GM19438 (cell line): ENCODE measurements at regions not wholly inside any gene's neighbourhood (a gene's known extent, or its start where the extent isn't known, plus 50 kb on each side); places are given as distances from the start of the nearest gene placed in this dataset.
"Not testable (repeated sequence)": the region's sequence is repeated elsewhere in the genome, so short reads cannot be mapped to it uniquely, and the experiment has no call there.

Experiments
- ATAC-seq: cut with Tn5 transposase; IDR thresholded peaks from one replicate; pipeline ENCODE4 v1.9.1; 2021; ENCODE audit warnings: low read depth; ENCODE audit not compliant: unreplicated experiment

DNA sequence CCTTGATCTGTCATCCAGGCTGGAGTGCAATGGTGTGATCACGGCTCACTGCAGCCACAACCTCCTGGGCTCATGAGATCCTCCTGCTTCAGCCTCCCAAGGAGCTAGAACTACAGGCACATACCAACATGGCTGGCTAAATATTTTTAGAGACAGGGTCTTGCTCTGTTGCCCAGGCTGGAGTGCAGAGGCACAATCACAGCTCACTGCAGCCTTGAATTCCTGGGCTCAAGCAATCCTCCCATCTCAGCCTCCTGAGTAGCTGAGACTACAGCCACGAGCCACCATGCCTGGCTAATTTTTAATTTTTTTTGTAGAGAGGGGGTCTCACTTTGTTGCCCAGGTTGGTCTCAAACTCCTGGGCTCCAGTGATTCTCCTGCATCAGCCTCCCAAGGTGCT is 106.3 kb upstream of the ZNF536 start:
- ATAC-seq, result not testable (repeated sequence)

DNA sequence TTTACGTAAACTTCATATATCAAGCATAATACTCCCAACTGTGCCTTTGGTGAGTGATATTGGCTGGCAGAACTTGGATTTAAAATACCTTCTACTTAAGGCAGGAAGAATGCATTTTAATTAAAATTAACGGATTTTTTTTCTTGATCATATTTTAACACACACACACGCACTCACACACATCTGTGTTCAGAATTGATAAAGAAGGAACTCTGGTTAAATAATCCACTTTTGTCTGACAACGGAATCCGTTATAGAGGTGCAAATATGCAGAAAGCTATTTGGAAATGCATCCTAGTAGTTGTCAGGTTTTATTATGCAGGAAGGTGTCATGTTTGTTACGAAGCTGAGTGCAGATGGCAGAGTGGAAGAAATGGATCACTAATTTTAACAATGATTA is 105.5 kb upstream of the ZNF536 start:
- no peak for ATAC-seq

DNA sequence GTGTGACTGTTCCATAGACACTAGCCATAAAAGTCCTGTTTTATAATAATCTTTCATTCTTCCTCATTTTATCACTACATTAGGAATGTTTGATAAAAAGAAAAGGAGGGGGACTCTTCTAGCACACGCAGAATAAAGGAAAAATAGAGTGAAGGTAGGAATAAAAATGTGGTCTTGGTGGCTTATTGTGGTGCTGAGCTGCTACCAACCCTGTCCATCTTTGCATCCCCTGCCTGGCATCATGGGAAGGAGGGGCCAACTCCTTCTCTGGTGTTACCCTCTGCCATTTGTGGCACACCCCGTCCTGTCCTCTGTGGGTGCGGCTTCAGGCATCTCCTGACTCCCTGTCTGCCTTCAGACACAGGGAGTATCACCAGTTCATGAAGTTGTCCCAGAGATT is 104.9 kb upstream of the ZNF536 start:
- ATAC-seq, result no peak

DNA sequence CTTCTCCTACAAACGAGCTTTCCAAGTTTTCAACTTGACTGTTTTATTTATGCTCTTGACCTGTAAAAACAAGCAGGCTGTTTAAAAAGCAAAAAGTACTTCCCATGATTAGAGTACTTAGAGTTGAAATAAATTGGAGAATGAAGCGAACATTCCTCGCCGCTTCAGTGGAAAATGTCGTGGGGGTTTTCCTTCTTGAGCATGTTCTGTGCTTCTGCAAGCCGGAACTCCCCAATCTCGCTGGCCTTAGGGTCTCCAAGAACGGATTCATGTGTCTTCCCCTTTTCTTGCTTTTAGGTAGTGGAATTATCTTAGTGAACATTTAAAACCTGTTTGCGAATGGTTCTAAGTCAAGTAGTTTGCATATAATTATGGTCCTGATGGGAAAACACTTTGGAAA is 103.6 kb upstream of the ZNF536 start:
- ATAC-seq, result no peak

DNA sequence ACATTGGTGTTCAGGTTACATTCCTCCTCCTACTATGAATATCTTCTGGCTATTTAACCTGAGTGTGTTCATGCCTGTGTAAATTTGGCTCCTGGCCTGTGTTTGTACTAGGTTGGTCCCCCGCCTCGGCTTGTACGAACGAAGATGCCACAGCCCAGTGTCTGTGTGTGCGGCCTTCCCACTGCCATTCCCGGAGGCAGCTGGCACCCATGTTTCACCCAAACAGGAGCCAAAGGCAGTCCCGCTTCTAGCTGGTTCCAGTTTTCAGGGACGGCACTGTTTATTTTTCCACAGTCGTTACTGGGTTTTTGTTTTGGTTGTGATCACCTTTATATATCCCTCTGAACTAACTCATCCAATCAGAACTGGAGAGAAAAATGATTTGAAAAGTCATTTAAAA is 102.5 kb upstream of the ZNF536 start:
- no peak for ATAC-seq

DNA sequence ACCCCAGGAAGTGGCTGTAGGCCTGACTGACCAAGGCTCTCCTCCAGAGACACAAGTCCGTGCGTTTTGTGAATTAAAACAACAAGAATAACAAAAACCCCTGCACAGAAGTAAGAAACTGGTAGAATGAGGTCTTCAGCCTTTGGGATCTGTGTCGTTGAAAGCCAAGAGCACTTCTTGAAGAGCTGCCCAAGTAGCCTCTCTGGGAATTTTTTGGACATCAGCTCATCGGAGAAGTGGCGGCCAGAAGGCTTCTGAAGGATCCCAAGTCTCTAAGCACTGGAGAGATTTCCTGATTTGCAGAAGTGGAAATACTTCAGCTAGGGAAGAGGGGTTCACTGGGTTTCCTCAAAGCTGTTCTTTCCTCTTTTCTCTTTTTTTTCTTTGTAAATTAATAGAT is 100.4 kb upstream of the ZNF536 start:
- ATAC-seq, result no peak

DNA sequence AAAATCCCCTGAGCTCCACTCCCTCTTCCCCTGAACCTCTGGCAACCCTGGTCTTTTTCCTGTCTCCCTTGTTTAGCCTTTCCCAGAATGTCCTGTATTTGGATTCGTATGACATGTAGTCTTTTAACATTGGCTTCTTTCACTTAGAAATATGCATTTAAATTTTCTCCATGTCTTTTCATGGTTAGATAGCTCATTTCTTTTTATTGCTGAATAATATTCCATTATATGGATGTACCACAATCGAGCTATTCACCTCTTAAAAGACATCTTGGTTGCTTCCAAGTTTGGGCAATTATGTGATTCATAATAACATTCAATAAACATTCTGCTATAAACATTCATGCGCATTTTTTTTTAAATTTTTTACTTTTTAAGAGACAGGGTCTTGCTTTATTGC is 99.6 kb upstream of the ZNF536 start:
- no peak for ATAC-seq

DNA sequence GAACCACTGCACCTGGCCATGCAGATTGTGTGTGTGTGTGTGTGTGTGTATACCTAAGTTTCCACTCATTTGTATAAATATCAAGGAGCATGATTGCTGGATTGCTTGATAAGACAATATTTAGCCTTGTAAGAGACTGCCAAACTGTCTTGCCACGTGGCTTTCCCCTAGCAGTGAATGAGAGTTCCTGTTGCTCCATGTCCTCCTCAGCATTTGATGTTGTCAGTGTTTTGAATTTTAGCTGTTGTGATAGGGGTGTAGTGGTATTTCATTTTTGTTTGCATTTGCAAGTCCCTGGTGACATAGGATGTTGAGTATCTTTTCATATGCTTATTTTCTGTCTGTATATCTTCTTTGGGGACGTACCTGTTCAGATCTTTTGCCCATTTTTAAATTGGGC is 99.0 kb upstream of the ZNF536 start:
- ATAC-seq, result no peak

DNA sequence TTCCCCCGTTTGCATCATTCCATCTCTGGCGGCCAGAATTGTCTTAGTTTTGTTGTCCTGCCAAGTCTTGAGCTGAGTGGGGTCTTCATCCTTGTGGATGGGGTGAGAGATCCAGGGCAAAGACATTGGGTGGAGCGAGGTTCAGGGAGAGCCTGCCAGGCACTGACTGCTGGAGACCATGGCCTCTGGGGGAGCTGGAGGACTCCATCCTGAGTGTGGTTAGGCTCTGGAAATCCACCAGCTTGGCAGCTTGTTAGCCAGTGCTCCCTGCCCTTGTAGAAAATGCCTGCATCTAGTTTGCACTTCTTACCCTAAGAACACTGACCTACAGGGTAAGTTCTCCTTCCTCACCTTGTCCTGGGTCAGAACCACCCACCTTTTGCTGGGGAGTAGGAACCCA is 97.2 kb upstream of the ZNF536 start:
- no peak for ATAC-seq

DNA sequence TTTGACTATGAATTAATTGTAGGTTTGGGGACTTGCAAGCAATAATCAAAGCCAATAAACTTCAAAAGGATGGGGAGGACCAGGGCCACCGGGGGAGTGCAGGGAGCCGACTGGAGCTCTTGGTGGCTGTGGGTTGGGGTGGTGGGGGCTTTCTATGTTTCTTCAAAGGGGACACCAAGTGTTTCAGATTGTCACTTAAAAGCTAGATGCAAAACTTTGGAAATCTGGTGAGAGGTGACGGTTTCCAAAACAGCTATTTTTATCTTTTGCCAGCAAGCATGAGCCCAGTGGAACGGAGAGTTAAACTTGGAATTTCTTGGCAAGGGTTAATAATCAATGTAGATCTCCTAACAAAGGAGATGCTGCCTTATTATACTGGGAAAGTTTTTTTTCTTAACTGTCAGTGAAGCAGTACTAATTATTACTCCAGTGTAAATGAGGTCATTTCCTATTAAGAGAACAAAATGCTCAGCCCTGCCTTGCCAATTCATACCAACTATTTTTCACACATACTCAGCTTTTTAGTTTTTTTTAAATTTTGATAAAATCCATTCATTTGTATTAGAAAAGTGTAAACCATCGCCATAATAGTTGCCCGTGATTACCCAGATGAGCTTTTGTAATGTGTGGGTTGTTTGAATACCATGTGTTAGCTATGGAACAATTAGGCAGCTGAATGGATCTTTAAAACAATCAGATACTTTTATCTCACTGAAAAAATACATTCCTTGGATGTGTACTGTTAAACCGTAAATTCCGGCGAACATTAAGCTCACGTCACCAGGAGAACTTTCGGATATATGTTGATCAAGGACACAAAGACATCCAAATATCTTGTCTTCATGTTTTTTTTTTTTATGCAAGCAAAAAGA is 95.9 kb upstream of the ZNF536 start:
- ATAC-seq, result no peak

DNA sequence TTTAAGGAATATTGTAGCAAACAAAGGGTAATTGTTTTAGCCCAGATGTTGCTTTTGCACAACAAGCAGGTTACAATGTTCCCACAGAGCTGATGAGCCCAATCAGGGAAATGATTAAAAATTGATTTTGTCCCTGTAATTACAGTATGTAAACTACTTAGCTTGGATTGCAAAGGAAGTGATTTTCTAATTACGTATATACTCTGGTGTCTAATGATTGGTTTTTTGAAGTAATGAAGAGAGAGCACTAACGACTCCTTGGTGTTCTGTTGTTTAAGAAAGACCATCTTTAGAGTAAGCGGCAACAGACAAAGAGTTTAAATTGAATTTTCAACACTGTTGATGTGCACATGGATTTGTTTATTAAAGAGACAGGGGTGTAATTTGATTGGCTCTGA is 95.3 kb upstream of the ZNF536 start:
- no peak for ATAC-seq

DNA sequence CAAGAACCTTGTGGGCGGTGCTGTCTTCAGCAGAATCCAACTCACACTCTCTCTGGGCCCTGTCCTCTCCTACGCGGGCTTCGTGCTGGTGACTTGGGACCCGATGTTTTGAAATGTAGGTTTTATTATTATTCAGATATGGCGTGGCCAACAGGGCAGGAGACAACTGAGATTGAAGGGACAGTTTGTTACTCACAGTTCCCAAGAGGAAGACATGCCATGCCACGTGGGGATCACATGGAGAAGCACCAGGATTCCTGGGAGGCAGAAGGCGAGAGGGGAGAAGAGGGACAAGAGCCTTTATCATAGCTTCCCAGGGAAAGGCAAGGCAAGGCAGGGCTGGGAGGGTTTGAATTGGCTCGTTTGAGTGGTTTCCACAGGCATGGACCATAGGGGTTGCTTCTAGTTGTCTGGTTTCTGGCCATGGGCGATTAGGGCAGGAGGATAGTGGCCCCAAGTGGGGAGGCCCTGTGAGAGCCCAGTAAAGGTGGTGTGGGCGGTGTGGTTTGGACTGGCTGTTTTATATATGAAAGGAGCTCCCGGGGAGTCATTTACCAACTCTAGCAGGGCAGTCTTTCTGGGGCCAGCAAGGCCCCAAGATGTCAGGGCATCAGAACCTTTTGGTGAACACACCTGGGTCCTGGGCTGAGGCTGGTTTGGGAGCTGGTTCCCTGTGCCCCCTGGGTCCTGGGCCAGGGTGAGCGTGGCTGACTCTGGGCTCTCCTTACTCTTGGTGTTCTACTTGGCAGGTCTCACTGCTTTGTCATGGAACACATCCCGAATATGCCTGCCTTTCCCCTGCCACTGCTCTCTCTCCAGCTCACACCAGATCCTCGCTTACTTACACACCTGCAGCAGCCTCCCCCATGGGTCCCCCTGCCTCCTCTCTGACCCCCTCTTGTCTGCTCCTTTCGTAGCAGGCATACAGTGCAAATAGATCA is 94.0 kb upstream of the ZNF536 start:
- no peak for ATAC-seq

DNA sequence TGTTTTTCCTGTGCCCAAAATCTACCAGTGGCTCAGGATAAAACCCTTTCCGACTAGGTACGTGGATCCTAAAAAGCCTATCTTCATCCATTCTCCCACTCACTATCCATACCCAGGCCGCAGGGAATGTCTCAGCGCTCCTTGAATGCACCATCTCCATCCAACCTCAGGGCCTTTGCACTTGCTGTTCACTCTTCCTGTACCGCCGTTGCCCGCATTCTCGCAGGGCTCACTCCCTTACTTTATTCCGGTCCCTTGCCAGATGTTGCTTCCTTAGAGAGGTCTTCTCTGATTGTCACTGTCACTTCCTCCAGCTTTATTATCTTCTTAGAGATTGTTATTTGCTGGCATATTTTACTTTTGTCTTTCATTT is 93.3 kb upstream of the ZNF536 start:
- no peak for ATAC-seq

DNA sequence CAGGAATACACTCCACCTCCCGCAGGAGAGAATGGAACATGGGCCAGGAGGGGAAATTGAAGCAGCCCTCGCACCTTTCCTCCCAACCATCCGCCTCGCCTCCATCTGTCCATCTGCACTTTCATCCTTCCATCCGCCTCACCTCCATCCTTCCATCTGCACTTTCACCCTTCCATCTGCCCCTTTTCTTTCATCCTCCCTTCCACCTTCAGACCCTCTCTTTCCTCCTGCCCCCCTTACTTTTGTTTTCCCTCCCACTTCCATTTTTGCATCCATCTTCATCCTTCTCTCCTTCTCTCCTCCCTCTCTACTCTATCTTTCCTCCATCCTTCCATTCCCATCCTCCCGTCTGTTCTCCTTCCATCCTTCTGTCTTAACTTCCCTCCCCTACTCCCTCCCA is 92.2 kb upstream of the ZNF536 start:
- ATAC-seq, result no peak

DNA sequence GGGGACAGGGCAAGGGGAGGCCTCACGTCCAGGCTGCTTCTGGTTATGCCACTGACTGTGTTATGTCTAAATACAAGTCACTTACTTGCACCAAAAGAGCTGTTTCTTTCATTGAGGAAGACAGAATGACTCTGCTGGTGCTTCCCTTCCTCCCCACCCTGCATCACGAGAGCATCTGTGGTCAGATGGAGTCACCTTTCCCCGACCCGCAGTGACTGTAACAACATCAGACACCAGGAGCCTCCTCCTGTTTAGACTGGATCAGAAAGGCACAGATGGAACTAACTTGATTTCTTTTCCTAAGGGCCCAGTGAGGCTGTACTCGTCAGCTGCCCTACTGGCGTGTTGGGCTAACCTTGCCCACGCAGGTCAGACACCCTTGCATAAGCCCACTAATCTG is 90.3 kb upstream of the ZNF536 start:
- ATAC-seq, result no peak

DNA sequence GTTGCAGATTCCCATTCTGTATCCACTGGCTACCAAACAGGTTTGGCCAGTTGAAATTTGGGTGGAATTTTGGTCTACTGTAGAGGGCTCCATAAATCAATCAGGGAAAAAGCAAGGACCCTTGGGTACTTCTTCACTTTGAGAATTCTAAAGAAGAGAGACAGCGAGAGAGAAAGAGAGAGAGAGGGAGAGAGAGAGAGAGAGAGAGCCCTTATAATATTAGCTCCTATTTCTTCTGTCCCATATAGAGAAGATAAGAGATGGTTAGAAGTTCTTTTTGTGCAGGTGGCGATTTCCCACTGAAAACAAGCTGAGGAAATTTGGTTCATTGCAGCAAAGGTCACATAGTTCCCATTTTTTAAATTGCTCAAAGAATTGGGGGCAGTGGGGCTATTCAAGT is 88.6 kb upstream of the ZNF536 start:
- no peak for ATAC-seq

DNA sequence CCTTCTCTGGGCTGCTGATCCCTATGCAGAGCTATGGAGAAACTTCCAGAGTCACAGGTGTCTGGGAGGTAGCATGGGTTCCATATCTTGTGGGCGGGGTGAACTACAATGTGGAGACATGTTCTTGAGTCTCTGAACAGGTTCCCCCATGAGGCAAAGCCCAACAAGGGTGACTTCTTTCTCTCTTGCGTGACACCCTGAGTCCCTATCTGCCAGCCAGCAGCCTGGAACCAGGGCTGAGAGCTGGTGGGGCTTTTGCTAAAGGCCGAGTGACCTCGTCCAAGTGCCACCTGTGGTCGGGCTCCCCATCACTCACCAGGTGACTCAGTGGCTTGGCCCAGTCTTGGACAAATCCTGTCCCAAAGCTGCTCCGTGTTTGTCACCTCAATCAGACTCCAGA is 88.0 kb upstream of the ZNF536 start:
- no peak for ATAC-seq

DNA sequence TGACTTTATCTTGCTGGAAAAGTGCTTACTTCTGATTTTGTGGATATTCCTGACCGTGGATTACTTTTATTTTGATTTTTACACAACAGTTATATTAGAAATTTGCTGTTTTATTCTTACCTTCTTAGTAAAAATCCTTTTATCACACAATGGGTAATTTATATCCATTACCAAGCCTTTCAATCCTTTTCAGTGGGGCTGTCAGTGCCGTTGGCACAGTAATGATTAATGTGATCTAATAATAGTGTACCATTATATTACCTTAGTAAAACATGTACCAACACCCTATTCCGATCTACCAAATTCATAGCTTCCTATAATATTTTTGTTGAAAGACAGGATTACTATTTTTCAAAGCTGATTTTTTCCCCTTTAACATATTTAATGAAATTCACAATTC is 87.3 kb upstream of the ZNF536 start:
- ATAC-seq, result no peak

DNA sequence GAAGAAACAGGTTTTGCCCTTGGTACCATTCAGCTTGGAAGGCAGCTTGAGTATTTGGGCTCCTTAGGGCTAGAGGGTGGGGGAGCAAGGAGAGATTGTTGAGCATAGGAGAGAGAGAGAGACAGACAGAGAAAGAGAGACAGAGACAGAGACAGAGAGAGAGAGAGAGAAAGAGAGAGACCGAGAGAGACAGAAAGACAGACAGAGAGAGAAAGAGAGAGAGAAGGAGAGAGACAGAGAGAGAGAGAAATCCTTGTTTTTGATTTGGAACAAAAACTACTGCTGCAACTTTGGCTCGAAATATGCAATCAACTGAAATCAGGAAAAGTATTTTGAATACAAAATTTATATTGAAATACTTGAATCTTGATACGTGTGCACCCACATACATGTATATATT is 85.8 kb upstream of the ZNF536 start:
- ATAC-seq, result no peak

DNA sequence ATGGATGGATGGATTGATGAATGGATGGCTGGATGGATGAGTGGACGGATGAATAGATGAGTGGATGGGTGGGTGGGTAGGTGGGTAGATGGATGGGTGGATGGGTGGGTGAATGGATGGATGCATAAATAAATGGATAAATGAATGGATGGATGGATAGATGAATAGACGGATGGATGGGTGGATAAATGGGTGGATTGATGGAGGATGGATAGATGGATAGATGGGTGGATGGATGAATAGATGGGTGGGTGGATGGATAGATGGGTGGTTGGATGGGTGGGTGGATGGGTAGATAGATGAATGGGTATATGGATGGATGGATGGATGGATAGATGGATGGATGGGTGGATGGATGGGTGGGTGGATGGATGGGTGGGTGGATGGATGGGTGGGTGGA is 84.9 kb upstream of the ZNF536 start:
- no peak for ATAC-seq

DNA sequence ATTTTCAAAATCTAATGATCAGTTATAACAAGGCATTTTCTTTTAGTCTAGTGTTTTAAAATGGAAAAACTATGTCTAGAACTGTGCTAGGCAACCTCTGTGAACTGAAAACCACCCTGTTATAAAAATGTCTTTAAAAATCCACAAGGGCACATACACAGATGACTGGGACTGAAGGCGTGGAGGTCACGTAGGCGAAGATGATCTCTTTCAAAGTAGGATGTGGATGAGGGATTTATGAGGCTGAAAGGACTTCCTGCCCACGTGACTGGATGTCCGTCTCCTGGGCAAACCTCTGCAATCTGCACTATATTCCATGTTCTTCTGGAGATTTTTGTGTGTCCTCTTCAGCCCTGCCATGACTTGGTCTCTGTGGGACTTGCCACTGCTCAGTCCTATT is 84.2 kb upstream of the ZNF536 start:
- no peak for ATAC-seq

DNA sequence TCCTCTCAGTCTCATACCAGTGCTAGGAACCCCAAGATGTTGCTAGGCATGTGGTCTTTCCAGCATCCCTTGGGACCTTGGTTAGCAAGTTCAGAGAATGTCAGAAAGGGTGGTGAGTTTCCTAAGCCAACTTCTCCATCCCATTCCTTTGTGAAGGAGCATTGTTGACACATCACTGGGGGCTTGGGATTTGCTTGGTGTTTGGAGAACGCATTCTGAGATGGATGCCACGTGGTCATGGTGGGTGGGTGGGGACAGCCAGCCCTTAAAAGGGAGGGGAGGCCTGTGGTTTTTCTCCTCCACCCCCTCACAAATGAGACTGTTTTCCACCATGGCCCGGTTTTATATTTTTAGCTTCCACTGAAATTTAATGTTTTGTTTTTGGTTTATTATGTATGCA is 83.3 kb upstream of the ZNF536 start:
- no peak for ATAC-seq
